Hepatocyte (in vitro differentiated cells): ENCODE measurements at regions not wholly inside any gene's neighbourhood (a gene's known extent, or its start where the extent isn't known, plus 50 kb on each side); places are given as distances from the start of the nearest gene placed in this dataset.

Source experiments
- DNase-seq: peaks from one replicate; pipeline ENCODE4 v3.0.0-alpha.2; 2016; ENCODE audit warnings: low spot score
- H2AFZ ChIP-seq: fragments of 200-600 bp; sonication (generic); 2 replicates; pipeline ENCODE4 v1.6.0; 2016; ENCODE audit warnings: antibody characterized with exemption, mild to moderate bottlenecking
- H3K27ac ChIP-seq: fragments of 200-600 bp; sonication (generic); 2 replicates; pipeline ENCODE4 v1.5.1; 2016; ENCODE audit warnings: mild to moderate bottlenecking
- H3K27me3 ChIP-seq: fragments of 200-600 bp; sonication (generic); 2 replicates; pipeline ENCODE4 v1.6.1; 2016
- H3K36me3 ChIP-seq: fragments of 200-600 bp; sonication (generic); replicated peaks from 2 replicates; pipeline ENCODE4 v1.5.1; 2016; ENCODE audit warnings: low read depth; ENCODE audit not compliant: insufficient read depth
- H3K4me1 ChIP-seq: fragments of 200-600 bp; sonication (generic); 2 replicates; pipeline ENCODE4 v1.5.1; 2016; ENCODE audit warnings: mild to moderate bottlenecking, moderate library complexity; ENCODE audit not compliant: insufficient read depth
- H3K4me2 ChIP-seq: fragments of 200-600 bp; sonication (generic); 2 replicates; pipeline ENCODE4 v1.6.0; 2016
- H3K4me3 ChIP-seq: fragments of 200-600 bp; sonication (generic); 2 replicates; pipeline ENCODE4 v1.5.1; 2016; ENCODE audit warnings: mild to moderate bottlenecking
- H3K79me2 ChIP-seq: fragments of 200-600 bp; sonication (generic); 2 replicates; pipeline ENCODE4 v1.6.0; 2017; ENCODE audit warnings: mild to moderate bottlenecking
- H3K9me2 ChIP-seq: fragments of 200-600 bp; sonication (generic); replicated peaks from 2 replicates; pipeline ENCODE4 v1.6.0; 2017; ENCODE audit warnings: mild to moderate bottlenecking; ENCODE audit not compliant: insufficient read depth
- H3K9me3 ChIP-seq: fragments of 200-600 bp; sonication (generic); 2 replicates; pipeline ENCODE4 v1.5.1; 2016; ENCODE audit warnings: low read depth, mild to moderate bottlenecking
- H4K20me1 ChIP-seq: fragments of 200-600 bp; sonication (generic); 2 replicates; pipeline ENCODE4 v1.6.0; 2016; ENCODE audit warnings: mild to moderate bottlenecking; ENCODE audit not compliant: insufficient read depth, poor library complexity, severe bottlenecking
- EZH2 ChIP-seq: fragments of 200-600 bp; sonication (generic); IDR thresholded peaks from 2 replicates; pipeline ENCODE4 v1.6.1; 2016; ENCODE audit warnings: antibody characterized with exemption, mild to moderate bottlenecking, borderline replicate concordance
- EZH2phosphoT487 ChIP-seq: fragments of 200-600 bp; sonication (generic); IDR thresholded peaks from one replicate; pipeline ENCODE4 v1.6.1; 2018; ENCODE audit warnings: antibody characterized with exemption, mild to moderate bottlenecking, low read depth, moderate library complexity; ENCODE audit not compliant: unreplicated experiment, severe bottlenecking
- WGBS: methylation state at CpG from one replicate; pipeline ENCODE4 v1.1.6; 2016; ENCODE audit warnings: low lambda C conversion rate; ENCODE audit errors: missing lambda C conversion rate; 5-methylcytosine and 5-hydroxymethylcytosine counted together
- TF ChIP-seq, protein P1 (sequence below): fragments of 200-600 bp; sonication (generic); IDR thresholded peaks from 2 replicates; pipeline ENCODE4 v1.5.1; 2016; ENCODE audit warnings: antibody characterized with exemption, mild to moderate bottlenecking; ENCODE audit not compliant: poor library complexity

DNA sequence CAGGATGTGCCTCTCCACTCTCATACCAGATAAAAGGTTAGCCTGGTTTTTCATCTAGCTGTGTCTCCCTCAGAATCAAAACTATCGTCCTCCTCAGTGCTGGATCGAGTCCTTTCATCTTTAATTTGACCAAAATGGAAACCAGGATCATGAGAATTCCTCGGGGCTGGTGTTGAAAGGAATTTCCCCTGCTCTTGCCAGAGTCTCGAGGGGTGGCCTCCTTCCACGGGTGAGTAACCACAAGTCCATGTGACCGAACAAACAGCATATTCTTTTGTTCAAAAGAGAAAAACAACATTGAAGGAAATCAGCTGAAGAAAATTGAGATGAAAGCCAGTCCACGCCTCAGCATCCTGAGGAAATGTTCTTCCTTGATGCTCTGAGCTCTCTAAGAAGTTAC lies 165.9 kb upstream of the CDYL start:
- Histone ChIP-seq H2AFZ (no peak overlapping the region), H3K36me3 (no peaks in the 10 kb centered on the region), H3K79me2 (no peaks in the 10 kb centered on the region), H3K9me3 (no peaks in the 10 kb centered on the region), H3K4me1 (no peaks in the 10 kb centered on the region), H4K20me1 (no peaks in the 10 kb centered on the region), H3K4me2 (no peak overlapping the region), H3K27ac (no peak overlapping the region), H3K9me2 (no peaks in the 10 kb centered on the region), H3K4me3 (no peak overlapping the region), H3K27me3 (no peaks in the 10 kb centered on the region)
- 58% methylated on average over 7 of the region's 7 CpGs for WGBS
- no peak for DNase-seq
- TF ChIP-seq EZH2phosphoT487 (no peak), EZH2 (no peak)
- TF ChIP-seq, protein P1, sequence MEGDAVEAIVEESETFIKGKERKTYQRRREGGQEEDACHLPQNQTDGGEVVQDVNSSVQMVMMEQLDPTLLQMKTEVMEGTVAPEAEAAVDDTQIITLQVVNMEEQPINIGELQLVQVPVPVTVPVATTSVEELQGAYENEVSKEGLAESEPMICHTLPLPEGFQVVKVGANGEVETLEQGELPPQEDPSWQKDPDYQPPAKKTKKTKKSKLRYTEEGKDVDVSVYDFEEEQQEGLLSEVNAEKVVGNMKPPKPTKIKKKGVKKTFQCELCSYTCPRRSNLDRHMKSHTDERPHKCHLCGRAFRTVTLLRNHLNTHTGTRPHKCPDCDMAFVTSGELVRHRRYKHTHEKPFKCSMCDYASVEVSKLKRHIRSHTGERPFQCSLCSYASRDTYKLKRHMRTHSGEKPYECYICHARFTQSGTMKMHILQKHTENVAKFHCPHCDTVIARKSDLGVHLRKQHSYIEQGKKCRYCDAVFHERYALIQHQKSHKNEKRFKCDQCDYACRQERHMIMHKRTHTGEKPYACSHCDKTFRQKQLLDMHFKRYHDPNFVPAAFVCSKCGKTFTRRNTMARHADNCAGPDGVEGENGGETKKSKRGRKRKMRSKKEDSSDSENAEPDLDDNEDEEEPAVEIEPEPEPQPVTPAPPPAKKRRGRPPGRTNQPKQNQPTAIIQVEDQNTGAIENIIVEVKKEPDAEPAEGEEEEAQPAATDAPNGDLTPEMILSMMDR, result no peak

DNA sequence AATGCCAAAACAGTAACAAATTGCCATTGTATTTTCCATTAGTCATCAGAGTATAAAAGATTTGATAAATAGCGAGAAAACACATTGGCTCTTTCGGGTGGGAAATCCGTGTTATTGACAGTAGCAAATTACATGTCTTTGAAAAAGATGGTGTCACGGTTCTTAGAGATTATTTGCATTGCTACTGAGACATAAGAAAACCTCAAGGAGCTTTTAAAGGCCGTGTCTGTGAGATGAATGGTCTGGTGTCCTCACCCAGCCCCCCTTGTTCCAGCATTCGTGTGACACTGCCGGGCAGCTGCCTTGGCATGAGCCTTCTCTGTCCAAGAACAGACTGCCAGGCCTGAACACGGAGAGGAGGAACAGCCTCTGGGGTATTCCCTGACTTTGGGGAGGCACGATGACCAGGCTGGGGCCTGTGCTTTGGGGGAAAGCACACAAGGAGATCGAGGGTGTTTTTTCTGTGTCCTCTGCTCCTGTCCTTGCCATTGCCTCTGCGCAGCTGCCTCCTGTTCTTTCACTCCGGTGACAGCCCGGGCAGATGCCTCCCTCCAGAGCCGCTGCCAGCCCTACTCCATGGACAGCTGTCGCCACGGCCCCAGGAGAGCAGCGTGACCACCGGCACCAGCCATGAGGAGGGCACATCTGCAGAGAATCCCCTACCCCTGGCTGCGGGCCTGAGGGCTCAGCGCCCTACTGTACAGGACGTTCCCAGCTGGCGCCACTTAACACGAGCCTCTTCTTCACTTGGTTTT lies 167.7 kb upstream of the CDYL start:
- 91% methylated on average over 23 of the region's 23 CpGs for WGBS
- H3K4me3 ChIP-seq, result no peak overlapping the region
- TF ChIP-seq EZH2, result no peak
- TF ChIP-seq EZH2phosphoT487, result no peak
- TF ChIP-seq, protein P1, result no peak
- no peak overlapping the region for H3K27ac ChIP-seq
- H4K20me1 ChIP-seq, result no peaks in the 10 kb centered on the region
- no peaks in the 10 kb centered on the region for H3K36me3 ChIP-seq
- H3K9me2 ChIP-seq, result no peaks in the 10 kb centered on the region
- H3K27me3 ChIP-seq, result no peaks in the 10 kb centered on the region
- no peak for DNase-seq
- no peaks in the 10 kb centered on the region for H3K9me3 ChIP-seq
- H3K79me2 ChIP-seq, result no peaks in the 10 kb centered on the region
- no peak overlapping the region for H3K4me2 ChIP-seq
- H2AFZ ChIP-seq, result no peak overlapping the region
- H3K4me1 ChIP-seq, result no peaks in the 10 kb centered on the region

DNA sequence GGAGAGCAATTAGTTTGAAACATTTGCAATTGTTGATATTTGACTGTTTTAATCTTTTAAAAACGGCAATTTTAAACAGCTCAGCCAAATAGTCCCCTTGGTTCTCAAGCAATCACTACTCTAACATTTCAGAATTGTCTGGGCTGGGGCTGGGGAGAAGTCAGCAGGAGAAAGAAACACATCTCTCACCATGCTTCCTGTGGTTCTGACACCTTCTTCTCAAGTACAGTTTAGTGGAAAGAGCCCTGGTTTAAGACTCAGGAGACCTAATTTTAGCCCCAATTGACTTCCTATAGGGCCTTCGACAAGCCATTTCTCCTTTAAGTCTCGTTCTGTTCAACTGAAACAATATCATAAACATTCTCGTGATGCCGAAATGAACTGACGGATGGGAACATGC lies 168.4 kb upstream of the CDYL start:
- Histone ChIP-seq H3K27ac (no peak overlapping the region), H3K27me3 (no peaks in the 10 kb centered on the region), H3K4me3 (no peak overlapping the region), H2AFZ (no peak overlapping the region), H3K79me2 (no peaks in the 10 kb centered on the region), H3K4me2 (no peak overlapping the region), H3K36me3 (no peaks in the 10 kb centered on the region), H3K9me3 (no peaks in the 10 kb centered on the region), H4K20me1 (no peaks in the 10 kb centered on the region), H3K4me1 (no peaks in the 10 kb centered on the region), H3K9me2 (no peaks in the 10 kb centered on the region)
- WGBS, result 85% methylated on average over 6 of the region's 6 CpGs
- no peak for DNase-seq
- TF ChIP-seq EZH2, result no peak
- TF ChIP-seq EZH2phosphoT487, result no peak
- TF ChIP-seq, protein P1, result no peak
